IPS-NIHi7 (cell line): ENCODE measurements at regions not wholly inside any gene's neighbourhood (a gene's known extent, or its start where the extent isn't known, plus 50 kb on each side); places are given as distances from the start of the nearest gene placed in this dataset.

Experiments used
- DNase-seq: peaks from one replicate; pipeline ENCODE4 v3.0.0; 2012; ENCODE audit warnings: mixed read lengths; ENCODE audit errors: extremely low spot score

DNA sequence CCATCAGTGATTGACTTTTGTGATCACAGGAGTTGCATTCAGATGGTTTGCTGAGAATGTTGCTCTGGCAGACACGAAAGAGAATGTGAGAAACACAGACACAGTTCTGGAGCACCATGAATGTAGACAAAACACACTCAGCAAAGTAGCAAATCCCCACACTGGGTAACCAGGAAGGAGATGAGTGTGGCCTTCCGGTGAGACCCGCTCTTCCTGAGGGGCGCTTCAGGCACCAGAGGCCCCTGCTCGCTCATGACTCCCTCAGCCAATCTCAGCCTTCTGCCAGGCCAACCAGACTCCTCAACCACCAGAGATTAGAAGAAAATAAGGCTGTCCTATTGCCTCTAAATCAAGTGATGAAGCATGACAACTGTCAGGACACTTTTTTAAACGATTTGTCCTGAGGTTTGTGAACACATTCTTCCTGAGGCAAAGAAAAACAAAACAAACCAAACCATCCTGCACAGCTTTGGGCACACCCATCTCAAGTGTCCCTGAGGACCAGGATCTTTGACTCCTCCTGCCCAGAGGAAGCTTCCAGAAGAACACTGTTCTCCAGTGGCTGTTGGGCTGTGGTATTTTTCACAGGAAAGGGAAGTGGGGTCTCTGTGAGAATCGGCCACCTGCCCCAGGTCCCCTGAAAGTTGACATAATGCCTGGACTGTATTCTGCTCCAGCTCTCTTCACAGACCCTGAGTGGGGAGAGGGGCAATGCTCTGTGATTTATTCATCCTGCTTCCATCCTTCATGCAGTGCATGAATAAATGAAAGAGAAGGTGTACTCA, 152.8 kb downstream of the BCL11A start:
- DNase-seq: no peak

- no peak for DNase-seq
Measured at GRCh38 chr2:60394463-60394862, 159.0 kb downstream of the BCL11A start.

- DNase-seq: no peak
Measured at GRCh38 chr2:60391649-60392375, 161.6 kb downstream of the BCL11A start.

- no peak for DNase-seq
Measured at GRCh38 chr2:60391230-60391629, 162.2 kb downstream of the BCL11A start.

DNA sequence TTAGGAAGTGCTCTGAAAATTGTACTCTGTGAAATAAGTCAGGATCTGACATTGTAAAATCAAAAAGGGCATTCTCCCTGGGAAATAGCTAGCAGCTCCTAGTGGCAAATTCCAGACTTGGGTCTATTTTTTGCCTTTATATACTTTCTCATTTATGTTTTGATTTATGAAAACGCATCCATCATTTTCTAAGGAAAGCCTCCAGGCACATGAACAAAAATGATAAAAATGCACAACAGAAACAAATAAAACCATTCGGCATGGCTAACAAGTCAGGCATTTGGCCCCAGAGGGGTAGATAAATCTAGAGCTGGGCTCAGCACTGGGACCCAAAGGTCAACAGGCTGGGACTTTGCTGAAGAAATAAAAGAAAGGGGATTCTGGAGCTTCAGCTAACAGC, 167.0 kb downstream of the BCL11A start:
- no peak for DNase-seq

GRCh38 chr2:60385648-60386047, 167.8 kb downstream of the BCL11A start:
- DNase-seq: no peak

DNA sequence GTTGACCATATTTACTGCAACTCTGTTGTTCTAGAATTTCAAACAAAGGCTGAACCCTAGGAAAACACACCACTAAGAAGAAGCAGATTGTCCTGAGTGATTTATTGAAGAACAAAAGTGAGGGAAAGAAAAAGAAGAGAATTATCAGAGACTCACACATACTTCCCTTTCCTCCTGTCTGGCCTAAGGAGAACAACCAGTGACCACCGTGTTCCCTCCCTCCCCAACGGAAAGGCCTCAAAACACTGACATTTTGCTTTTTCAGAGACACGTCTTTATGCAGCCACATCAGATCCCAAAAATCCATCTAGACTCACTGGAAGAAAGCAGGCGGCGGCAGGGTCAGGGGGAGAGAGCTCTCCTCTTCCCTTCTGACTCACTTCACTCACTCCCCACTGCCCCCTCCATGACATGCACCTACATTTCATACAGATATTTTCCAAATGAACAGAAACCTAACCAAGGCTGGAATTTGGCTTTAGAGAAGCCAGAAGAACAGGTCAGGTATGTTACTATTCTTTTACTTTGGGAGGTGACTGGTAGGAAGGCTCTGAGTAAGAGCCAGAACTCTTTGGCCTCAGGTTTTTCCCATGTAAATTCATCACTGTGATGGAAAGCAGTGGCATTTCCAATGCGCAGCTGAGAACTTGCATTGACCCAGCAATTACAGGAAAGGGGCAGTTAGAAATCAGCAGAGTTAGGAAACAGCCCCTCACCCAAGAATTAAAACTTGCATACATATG, 169.9 kb downstream of the BCL11A start:
- DNase-seq: no peak

GRCh38 chr2:60380411-60380810, 173.0 kb downstream of the BCL11A start:
- DNase-seq: no peak

DNA sequence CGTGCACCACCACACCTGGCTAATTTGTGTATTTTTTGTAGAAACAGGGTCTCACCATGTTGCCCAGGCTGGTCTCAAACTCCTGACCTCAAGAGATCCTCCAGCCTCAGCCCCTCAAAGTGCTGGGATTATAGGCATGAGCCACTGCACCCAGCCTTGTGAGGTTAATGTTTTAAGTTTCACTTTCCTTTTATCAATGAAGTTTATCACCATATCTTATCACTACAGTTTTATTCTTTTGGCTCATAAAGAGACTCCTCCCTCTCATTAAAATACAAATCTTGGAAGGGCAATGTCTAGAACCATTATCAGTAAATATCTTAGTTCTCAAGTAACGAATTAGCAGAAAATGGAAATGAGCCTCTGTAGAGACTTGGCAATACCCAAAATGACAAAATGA, 173.8 kb downstream of the BCL11A start:
- no peak for DNase-seq

DNA sequence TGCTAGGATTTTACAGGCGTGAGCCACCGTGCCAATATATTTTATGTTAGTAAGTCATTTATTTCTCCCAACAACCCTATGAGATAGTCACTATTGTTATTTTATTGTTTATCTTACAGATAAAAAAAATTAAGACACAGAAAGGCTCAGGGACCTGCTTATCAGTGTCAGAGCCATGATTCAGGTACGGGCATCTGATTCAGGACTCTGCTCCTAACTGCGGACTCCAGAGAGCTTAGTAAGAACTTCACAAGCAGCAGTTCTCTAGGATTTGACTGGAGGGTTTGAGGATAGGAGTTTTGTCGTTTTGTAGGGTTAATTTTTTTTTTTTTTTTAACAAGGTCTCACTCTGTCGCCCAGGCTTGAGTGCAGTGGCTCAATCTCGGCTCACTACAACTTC, 174.2 kb downstream of the BCL11A start:
- DNase-seq: no peak

- no peak for DNase-seq
Measured at GRCh38 chr2:60377825-60378224, 175.6 kb downstream of the BCL11A start.

DNA sequence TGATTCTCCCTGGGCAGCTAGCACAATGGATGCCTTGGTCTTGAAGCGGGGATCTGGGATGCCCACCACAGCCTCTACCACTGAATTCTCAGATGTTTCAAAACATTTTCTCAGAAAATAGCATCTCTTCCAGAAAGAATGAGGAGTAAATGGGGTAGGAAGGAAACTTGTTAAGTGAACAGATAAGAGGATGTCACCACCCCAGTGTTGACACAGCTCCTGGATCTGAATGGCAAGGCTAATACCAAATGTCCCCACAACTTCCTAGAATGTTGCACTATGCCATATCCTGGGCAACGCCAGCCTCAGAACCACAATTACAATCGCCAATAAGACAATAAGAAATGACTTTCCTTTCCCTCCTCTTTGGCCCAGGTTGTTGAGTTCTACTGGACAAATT, 177.2 kb downstream of the BCL11A start:
- no peak for DNase-seq

GRCh38 chr2:60371681-60372080, 181.8 kb downstream of the BCL11A start:
- DNase-seq: no peak

GRCh38 chr2:60371219-60371618, 182.2 kb downstream of the BCL11A start:
- DNase-seq: no peak

DNA sequence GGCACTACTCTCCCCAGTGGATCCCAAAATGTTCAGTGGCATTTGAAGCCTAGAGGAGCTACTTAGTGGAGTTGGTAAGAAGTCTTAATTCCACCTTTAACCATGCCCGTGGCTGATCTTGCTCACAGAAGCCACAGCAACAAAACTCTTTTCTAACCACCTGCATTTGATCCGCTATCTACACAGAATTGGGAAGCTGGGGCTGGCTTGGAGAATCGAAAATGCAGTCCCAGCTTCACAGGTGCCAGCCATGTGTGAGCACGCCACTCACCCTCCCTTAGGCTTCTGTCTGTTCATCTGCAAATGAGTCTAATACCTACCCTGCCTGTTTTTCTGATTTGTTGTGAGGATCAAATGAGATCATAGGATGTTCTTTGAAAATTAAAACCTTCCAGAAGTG, 182.6 kb downstream of the BCL11A start:
- DNase-seq: no peak

DNA sequence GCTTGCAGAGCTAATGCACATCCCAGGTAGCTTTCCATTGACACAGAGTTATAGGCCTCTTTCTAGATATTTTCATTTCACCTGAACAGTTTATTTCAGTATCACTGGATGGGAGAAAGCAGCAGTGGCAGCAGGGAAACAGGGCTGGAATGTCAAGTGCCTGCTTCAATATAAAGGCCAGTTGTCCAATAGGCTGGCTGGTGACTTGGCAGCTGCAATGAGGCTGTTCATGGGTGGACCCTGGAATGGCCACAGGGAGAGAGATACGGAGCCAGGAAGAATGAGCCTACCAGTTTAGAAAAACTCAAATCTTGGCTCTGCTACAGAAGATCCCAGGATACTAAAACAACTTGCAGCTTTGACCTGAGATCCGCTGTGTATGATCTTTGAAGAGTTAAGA, 185.0 kb downstream of the BCL11A start:
- no peak for DNase-seq

DNA sequence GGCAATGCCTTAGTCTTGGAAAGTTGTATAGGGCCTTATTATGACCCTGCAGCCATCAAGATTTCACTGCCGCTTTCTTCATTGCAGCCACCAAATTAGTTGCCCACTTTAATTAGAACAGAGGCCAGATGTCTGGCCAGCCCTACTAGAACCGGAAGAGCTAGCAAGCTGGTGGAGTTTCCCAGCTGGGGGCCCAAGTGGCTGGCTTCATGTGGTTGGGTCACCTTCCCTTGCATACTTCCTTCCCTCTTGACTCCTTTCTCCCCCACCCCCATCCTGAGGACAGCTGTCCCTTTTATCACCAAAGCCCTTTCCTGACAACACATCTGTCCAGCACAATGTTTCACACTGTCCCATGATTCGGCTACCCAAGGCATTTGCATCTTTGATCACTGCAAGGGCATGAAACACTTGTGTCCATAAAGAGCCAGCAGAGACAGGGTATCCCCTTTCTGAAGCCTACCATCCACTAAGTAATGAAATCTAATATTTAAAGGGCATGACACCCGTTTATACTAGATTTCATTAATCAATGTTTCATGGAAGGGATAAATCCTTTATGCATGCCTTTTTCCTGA, 187.2 kb downstream of the BCL11A start:
- DNase-seq: no peak

DNA sequence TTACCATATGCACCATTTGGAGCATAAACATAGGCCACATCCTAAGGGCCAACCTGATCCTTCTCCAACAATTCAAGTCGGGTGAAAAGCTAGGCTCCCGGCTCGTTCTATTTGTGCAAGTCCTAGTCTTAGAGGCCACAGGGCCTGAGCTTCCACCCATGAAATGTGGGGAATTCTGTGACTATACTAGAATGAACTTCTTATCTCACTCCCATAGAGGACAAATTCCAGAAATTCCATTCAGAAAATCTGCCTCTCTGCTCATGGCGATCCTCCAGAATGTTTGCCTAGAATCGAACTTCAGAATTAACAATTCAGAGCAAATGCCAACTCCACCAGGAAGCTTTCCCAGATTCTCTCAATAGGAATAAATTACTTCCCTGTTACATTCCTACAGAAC, 187.9 kb downstream of the BCL11A start:
- DNase-seq: no peak

DNA sequence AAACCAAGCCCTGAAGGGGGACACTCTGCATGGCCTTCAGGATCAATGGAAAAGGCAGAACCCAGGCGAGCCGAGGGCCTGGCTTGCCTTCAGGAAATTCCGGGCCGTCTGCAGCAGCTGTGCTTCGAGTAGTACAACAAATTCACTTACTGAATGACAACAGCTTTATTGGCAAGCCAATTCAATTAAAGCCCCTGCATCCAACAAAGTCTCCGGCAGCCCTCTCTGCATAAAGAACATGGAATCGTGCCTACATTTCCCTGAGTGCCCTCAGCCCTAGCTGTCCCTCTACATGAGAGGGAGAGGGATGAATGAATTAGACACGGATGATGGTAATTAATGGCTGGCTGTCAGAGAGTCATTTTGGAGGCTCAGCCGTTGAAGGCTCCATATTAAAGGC, 189.0 kb downstream of the BCL11A start:
- no peak for DNase-seq

DNA sequence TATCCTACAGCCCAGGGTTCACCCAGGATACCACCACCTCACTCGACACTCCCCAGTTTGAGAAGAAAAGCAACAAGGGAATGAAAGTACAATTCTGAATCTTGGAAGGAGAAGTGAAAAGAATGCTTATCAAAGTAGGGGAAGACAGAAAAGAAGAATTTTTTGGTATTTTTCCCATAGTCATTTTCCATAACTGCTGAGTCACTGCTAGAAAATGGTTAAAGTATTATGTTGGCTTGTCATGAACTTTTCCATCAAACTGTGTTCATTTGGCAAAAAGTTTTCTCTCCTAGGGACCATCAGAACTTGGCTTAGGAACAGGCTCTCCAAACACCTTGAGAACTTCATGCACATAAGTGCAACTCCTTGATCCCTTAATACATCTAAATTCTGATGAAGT, 192.0 kb downstream of the BCL11A start:
- no peak for DNase-seq

GRCh38 chr2:60359569-60359968, 193.9 kb downstream of the BCL11A start:
- DNase-seq: no peak

DNA sequence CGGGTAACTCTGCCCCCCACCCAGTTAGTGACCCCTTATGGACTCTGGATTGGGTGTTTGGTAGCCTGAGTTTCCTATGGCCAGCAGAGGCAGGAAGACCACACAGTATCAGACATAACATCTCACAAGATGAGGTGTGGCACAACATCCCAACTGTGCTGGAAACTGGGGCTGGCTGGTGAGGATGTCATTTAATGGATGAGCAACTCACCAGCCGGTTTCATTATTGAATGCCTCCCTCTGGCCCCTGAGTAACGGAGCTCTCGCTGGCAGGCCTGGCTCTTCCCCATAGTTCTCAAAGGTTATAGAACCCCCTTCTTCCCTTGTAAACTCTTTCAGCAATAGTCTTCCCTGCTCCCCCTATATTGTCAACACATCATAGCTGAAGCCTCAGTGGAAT, 195.0 kb downstream of the BCL11A start:
- DNase-seq: no peak
